Adrenal gland (tissue), 5 donors: ENCODE measurements at regions not wholly inside any gene's neighbourhood (a gene's known extent, or its start where the extent isn't known, plus 50 kb on each side); places are given as distances from the start of the nearest gene placed in this dataset.

Source experiments
- POLR2A ChIP-seq, 2 donors: fragments of 450-650 bp; IDR thresholded peaks; one replicate each; pipeline ENCODE4 v1.6.1; 2017; ENCODE audit warnings: antibody characterized with exemption in 2 of 2, mild to moderate bottlenecking in 2 of 2, moderate library complexity in 1 of 2
- TF ChIP-seq, protein P1 (sequence below), 6 experiments: fragments of 450-650 bp in 4 of 6; fragments of 200-600 bp in 2 of 6; sonication (generic) in 1 of 6; IDR thresholded peaks; 1 replicate in 5 of 6; 2 replicates in 1 of 6; pipeline versions ENCODE4 v1.5.1 to v1.8.0; 2016 to 2021; ENCODE audit warnings: antibody characterized with exemption in 6 of 6, mild to moderate bottlenecking in 2 of 6, moderate library complexity in 1 of 6
- donor health status: DM: no; HTN: no; CAD: no.

DNA sequence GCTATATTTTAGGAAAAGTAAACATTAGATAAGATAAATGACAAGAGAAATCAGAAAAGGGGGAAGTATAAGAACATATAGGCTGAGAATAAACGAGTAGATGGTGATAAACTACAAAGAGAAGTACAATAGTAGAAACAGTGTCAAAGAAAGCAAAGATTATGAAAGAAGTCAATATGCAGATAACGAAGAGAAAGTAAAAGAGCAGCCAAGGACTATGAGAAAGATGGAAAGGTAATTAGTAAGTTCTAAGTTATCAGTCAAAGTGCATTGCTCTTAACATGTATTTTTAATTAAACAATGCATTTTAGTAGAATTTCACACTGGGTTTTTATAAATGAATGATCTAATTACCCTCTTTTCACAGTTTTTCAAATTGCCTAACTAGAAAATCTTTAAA, 1801.3 kb upstream of the PCDH10 start:
- TF ChIP-seq, protein P1, sequence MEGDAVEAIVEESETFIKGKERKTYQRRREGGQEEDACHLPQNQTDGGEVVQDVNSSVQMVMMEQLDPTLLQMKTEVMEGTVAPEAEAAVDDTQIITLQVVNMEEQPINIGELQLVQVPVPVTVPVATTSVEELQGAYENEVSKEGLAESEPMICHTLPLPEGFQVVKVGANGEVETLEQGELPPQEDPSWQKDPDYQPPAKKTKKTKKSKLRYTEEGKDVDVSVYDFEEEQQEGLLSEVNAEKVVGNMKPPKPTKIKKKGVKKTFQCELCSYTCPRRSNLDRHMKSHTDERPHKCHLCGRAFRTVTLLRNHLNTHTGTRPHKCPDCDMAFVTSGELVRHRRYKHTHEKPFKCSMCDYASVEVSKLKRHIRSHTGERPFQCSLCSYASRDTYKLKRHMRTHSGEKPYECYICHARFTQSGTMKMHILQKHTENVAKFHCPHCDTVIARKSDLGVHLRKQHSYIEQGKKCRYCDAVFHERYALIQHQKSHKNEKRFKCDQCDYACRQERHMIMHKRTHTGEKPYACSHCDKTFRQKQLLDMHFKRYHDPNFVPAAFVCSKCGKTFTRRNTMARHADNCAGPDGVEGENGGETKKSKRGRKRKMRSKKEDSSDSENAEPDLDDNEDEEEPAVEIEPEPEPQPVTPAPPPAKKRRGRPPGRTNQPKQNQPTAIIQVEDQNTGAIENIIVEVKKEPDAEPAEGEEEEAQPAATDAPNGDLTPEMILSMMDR (IDR thresholded peaks at IDR 0.05) = no peak
- TF ChIP-seq POLR2A (IDR thresholded peaks at IDR 0.05) = no peak
